GM13977 (cell line): ENCODE measurements at regions not wholly inside any gene's neighbourhood (a gene's known extent, or its start where the extent isn't known, plus 50 kb on each side); places are given as distances from the start of the nearest gene placed in this dataset.

Experiments
- DNase-seq: peaks from one replicate; pipeline ENCODE4 v3.0.0; 2012; ENCODE audit warnings: low spot score
- in situ Hi-C: fragments of 300-500 bp; cut with MboI; formaldehyde crosslinking; loops from one replicate; pipeline ENCODE4 v1.12.0; 2022; ENCODE audit warnings: low sequenced_read_pairs, low pct_unique_long_range_greater_than_20kb, mixed read lengths, inconsistent platforms; ENCODE audit not compliant: unreplicated experiment
- TF ChIP-seq, protein P1 (sequence below): IDR thresholded peaks from 2 replicates; pipeline ENCODE4 v1.5.1; 2012; ENCODE audit warnings: mild to moderate bottlenecking, control low read depth; ENCODE audit not compliant: insufficient read depth; ENCODE audit errors: extremely low read depth, missing control alignments

GRCh38 chr12:124082012-124082411 is 109.0 kb downstream of the ZNF664 start:
- TF ChIP-seq, protein P1, sequence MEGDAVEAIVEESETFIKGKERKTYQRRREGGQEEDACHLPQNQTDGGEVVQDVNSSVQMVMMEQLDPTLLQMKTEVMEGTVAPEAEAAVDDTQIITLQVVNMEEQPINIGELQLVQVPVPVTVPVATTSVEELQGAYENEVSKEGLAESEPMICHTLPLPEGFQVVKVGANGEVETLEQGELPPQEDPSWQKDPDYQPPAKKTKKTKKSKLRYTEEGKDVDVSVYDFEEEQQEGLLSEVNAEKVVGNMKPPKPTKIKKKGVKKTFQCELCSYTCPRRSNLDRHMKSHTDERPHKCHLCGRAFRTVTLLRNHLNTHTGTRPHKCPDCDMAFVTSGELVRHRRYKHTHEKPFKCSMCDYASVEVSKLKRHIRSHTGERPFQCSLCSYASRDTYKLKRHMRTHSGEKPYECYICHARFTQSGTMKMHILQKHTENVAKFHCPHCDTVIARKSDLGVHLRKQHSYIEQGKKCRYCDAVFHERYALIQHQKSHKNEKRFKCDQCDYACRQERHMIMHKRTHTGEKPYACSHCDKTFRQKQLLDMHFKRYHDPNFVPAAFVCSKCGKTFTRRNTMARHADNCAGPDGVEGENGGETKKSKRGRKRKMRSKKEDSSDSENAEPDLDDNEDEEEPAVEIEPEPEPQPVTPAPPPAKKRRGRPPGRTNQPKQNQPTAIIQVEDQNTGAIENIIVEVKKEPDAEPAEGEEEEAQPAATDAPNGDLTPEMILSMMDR, result no peak
- no peak for DNase-seq
- in situ Hi-C loops, result no loop called here

- in situ Hi-C loops, result no loop called here
Measured at GRCh38 chr12:124082687-124083086, 109.7 kb downstream of the ZNF664 start.

GRCh38 chr12:124083708-124084107 is 110.7 kb downstream of the ZNF664 start:
- in situ Hi-C loops, result no loop called here
- no peak for DNase-seq
- TF ChIP-seq, protein P1, result no peak

More at GRCh38 chr12:124082687-124083086, 109.7 kb downstream of the ZNF664 start:
- TF ChIP-seq, protein P1, result no peak
- DNase-seq, result no peak

GRCh38 chr12:124085419-124086296 is 112.6 kb downstream of the ZNF664 start:
- no peak for DNase-seq
- TF ChIP-seq, protein P1, result no peak
- in situ Hi-C loops, result no loop called here

- TF ChIP-seq, protein P1, result no peak
- DNase-seq, result no peak
- in situ Hi-C loops, result no loop called here
Measured at GRCh38 chr12:124086299-124086898, 113.4 kb downstream of the ZNF664 start.

DNA sequence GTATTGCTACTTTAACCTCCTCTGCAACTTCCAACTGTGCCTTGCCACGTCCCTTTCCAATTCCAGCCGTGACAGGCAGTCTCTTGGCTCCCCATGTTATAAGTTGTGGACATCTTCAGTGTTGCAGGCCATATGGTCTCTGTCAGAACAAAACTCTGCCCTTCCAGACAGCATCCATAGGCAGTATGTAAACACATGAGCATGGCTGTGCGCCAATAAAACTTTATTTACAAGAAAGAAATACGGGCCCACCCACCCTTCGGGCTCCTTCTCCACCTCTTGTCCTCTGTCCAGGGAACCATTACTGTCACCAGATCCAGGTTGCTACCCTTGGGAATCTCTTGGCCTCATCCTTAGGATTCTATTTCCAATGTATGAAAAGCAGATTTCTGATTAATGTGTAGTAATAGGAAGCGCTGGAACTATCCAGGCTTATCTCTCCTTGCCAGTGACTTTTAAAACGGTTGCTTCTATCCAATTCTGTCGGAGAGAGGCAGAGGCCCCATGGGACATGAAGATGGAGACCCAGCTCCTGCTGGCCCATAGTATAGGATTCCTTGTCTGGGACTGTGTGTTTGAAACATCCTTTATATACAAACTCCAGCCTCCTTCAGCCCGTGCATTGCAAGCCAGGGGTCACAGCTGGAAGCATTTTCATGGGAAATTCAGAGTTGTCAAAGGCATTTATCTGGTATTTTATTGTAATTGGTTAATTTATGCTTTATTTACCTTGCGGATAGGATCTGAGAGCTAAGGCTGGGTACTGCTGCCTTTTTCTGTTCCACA is 114.4 kb downstream of the ZNF664 start:
- in situ Hi-C loops, result no loop called here
- TF ChIP-seq, protein P1, result no peak
- no peak for DNase-seq
